Sciatic nerve (tissue), 2 donors: ENCODE measurements at regions not wholly inside any gene's neighbourhood (a gene's known extent, or its start where the extent isn't known, plus 50 kb on each side); places are given as distances from the start of the nearest gene placed in this dataset.
"Not testable (repeated sequence)": the region's sequence is repeated elsewhere in the genome, so short reads cannot be mapped to it uniquely, and the experiment has no call there.

Experiments
- ATAC-seq: fragments of 200-7000 bp; cut with Tn5 transposase; one replicate; pipeline ENCODE4 v1.9.1; 2020; ENCODE audit warnings: mild to moderate bottlenecking, moderate library complexity
- DNase-seq: peaks from one replicate; pipeline ENCODE4 v3.0.0-alpha.2; 2020; ENCODE audit warnings: low spot score
- intact Hi-C: fragments of 100-400 bp; cut with DNase I; formaldehyde crosslinking; loops from one replicate; pipeline ENCODE4 v1.14.2; 2022
- donor health status: DM: no; HTN: no; CAD: no.
- donor health status: DM: no; HTN: no; CAD: no.

DNA sequence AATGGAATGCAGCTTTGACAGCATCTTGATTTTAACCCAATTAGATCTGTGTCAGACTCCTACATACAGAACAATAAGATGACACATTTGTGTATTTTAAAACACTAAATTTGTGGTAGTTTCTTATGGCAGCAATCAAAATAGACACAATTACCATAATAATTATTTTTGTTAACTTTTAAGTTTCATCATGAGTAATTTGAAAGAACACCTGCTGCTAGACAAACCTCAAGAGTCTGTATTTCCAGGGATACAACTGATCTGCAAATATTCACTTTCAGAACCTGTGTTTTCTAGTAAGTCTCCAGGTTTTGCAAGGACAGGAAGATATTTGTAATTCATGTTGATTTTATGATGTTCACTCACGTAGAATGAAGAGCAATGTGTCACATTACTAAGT is 736.8 kb downstream of the DIPK2A start:
- intact Hi-C loops = no loop called here
- no peak for DNase-seq
- ATAC-seq = no peak

DNA sequence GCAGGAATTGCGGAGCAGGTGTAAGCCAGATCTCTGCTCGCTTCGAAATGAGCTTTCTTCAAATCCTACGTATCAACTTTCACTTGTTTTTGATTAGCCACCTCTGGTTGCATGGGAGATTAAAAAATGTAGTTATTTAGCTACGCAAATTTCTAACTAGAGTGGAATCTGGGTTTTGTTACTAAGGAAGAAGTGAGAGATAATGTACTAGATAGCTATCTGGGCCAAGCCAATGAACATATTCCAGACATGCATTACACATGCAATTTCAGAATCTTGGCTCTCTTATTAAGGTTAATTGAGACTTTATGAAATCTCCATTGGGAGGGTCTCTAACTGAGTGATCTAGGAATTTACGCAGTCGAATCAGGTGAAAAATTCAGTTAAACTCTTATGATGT is 765.7 kb downstream of the DIPK2A start:
- ATAC-seq (no peak), DNase-seq (no peak)
- intact Hi-C loops = no loop called here

DNA sequence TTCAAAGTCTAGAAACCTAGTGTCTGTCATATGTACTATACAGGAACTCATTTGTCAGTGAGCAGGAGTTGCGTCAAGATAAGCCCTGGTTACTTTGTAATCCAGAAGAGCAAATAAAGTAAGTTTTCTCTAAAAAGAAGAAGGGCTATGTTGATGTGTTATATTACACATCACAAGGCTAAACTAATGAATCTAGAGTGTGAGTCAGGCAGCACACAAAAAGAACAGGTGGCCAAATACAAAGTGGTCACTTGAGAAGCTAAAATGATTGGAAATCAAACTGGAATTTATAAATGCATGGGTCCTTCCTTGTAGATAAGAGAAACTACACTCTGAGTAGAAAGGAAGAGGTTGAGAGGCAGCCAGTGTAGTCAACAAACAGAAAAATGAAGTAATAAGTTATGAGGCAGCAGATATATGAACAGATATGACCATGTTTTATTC is 771.6 kb downstream of the DIPK2A start:
- ATAC-seq (no peak), DNase-seq (no peak)
- intact Hi-C loops = no loop called here

DNA sequence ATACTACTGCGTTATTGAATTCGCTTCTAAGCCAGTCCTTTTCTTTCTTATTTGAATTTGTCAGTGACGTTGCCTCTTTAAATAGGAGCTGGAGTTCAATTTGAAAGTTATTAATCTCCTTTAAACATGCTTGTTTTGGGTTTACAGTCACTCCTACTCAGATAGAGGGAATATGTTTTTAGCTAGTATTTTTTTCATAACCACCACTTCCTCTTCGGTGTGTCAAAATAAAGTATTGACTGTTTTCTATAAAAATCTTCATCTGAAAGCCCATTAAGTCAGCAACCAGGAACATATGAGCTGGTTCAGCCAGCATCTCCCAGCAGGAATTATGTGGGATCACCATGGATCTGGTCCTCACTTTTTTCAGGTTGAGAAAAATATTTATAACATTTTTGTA is 772.9 kb downstream of the DIPK2A start:
- ATAC-seq (no peak), DNase-seq (no peak)
- intact Hi-C loops = no loop called here

DNA sequence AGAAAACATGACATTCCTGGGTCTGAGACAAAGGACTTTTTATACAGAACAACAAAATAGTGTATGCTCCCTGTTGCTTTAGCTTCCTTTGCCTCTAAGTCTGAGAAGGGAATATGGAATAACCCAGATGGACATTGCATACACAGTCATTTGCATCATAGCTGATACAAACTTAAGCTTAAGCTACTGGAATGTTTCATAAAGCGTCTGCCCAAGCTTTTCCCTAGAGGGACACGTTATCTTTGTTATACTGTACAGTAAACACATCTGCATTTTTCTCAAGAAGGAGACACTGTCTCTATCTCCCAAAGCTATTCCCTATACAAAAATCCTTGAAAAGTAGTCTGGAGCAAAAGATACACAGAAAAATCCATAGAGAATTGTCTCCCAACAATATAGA is 775.0 kb downstream of the DIPK2A start:
- DNase-seq = no peak
- no peak for ATAC-seq
- intact Hi-C loops = no loop called here

DNA sequence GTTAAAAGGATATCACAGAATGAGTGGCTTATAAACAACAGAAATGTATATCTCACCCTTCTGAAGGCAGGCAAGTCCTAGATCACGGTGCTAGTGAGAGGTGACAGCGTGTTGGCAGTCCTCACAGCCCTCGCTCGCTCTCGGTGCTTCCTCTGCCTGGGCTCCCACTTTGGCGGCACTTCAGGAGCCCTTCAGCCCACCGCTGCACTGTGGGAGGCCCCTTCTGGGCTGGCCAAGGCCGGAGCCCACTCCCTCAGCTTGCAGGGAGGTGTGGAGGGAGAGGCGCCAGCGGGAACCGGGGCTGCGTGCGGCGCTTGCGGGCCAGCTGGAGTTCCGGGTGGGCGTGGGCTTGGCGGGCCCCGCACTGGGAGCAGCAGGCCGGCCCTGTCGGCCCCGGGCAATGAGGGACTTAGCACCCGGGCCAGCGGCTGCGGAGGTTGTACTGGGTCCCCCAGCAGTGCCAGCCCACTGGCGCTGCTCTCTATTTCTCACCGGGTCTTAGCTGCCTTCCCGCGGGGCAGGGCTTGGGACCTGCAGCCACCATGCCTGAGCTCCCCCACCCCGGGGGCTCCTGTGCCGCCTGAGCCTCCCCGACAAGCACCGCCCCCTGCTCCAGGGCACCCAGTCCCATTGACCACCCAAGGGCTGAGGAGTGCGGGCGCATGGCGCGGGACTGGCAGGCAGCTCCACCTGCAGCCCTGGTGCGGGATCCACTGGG is 778.1 kb downstream of the DIPK2A start:
- ATAC-seq, DNase-seq, intact Hi-C loops: not testable (repeated sequence)

DNA sequence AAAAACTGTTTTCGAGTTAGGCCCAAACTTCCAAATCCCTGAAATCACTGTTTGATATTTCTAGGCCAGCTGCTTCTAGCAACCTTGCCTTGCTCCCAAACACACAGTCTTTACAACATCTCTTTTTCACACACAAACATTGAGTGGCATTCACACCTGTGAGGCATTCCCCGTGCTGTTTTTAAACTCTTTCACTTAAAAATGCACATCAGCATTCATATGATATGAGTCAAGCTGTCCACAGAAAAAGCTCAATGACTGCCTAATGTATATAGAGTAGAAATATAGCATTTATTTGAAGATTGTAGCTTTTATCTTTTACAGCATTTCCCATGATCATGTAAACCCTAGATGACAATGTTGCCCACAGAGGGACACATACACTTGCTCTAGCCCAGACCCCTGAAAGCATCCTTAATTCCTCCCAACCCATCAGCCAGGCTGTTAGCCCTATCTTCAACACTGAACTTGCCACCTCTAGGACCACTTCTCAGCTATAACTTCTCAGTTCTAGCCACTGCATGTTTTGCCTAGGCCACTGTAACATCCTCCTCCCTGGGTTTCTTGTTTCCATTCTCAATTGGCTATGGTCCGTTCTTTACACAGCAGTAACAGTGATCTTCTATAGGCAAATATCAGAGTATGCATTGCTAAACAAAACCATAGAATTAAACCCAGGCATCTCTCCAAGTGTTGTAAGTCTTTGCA is 782.6 kb downstream of the DIPK2A start:
- ATAC-seq = no peak
- DNase-seq = no peak
- intact Hi-C loops = no loop called here

DNA sequence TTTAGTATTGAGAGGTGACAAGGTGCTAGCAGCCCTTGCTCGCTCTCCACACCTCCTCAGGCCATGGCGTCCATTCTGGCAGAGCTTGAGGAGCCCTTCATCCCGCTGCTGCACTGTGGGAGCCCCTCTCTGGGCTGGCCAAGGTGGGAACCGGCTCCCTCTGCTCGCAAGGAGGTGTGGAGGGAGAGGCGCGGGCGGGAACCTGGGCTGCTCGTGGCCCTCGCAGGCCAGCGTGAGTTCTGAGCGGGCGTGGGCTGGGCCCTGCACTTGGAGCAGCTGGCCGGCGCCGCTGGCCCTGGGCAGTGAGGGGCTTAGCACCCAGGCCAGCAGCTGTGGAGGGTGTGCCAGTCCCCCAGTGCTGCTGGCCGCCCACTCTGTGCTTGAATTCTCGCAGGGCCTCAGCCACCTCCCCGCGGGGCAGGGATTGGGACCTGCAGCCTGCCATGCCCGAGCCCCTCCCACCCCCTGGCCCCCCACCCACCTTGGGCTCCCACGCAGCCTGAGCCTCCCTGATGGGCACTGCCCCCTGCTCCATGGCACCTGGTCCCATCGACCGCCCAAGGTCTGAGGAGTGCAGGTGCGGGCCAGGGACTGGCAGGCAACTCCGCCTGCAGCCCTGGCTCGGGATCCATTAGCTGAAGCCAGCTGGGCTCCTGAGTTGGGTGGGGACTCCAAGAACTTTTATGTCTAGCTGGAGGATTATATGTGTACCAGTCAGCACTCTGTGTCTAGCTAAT is 785.2 kb downstream of the DIPK2A start:
- DNase-seq (no peak), ATAC-seq (no peak)
- intact Hi-C loops = no loop called here

DNA sequence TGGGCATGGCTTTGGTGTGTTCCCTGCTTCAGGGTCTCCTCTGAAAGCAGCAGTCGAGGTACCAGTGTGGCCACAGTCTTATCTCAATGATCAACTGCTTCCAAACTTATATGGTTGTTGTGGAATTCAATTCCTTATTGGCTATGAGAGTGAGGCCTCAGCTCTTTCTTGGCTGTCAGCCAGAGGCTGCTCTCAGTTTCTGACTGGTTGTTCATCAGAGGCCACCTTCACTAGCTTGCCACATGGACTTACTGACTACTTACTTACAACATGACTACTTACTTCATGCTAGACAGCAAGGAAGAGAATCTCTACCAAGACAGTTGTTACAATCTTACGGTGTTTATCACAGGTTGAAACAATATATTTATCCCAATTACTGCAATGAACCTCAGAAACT is 789.2 kb downstream of the DIPK2A start:
- intact Hi-C loops = no loop called here
- DNase-seq = no peak
- no peak for ATAC-seq

DNA sequence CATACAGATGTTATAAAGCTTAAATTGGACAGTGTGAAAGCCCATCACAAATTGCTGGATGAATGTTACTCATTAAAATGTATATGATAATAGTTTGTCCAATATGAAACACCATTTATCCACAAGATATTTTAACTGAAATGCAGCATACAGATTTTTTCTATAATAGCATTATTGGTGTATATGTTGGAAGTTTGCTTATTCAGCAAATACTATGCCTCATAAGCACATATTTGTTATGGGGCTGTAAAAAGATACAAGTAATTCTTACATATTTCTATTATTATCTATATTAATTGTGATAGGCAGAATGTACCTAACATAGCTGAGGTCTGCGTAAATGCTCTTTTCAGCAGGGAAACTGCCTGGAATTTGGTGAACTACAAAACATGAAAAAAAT is 790.5 kb downstream of the DIPK2A start:
- DNase-seq (no peak), ATAC-seq (no peak)
- intact Hi-C loops = no loop called here

DNA sequence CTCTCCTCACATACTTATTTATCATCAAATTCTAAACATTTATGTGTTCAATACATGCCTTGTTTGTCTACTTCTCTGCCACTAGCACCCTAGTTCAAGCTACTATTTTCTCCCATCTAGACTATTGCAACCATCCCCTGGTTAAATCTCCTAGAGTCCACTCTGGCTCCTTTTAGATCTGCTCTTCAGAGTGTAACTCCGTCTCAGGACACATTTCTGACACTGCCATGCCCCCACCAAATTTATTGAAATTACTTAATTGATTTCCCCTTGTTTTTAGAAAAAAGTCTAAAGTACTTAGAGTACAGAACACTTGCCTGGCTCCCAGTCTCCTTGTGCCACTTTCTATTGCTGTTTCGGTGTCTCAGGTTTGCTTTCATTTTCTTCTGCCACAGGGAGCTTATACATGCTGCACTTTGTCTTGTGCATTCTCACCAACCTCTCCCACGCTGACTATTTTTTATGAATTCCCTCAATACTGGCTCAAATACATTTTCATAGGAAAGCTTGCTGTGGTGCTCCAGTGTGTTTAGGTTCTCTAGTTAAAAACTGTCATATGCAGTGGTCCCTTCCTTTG is 792.3 kb downstream of the DIPK2A start:
- DNase-seq (no peak), ATAC-seq (no peak)
- intact Hi-C loops = no loop called here

DNA sequence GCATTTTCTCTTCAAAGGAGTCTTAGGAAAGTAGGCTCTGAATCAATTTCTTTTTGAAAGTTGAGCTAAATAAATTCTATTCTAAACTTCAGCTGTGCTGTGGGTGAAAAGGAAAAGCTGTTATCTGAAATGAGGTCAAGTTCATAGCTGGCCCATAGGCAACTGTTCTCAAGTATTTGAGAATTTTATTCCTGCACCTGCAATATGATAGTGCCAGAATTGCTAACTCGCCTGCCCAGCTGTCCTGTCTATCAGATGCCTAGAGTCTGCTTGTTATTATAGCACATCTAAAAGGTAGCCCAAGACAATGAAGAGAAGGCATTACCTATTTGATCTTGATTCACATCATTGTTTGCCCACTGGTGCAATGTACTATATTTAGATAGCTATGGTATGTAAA is 798.7 kb downstream of the DIPK2A start:
- no peak for ATAC-seq
- intact Hi-C loops = no loop called here
- DNase-seq = no peak

DNA sequence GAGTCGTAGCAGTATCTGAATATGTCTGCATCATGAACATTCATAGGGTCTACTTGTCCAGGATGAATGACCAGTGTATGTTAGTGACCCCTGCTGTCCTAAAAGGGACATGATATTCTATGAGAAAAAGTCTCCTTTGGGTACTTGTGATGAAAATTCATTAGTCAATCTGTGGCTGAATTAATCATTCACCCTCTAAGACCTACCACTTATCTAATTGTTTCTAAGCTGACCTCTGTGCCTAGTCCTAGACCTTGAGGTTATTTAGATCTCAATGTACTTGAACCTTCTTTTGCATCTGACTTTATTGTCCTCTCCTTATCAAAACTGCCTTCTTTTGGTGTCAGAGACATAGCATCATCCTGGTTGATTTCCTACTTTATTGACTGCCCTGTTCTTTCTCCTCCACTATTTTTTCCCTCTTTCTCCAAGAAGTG is 799.3 kb downstream of the DIPK2A start:
- intact Hi-C loops = no loop called here
- peak; percentile 60 for ATAC-seq
- no peak for DNase-seq

DNA sequence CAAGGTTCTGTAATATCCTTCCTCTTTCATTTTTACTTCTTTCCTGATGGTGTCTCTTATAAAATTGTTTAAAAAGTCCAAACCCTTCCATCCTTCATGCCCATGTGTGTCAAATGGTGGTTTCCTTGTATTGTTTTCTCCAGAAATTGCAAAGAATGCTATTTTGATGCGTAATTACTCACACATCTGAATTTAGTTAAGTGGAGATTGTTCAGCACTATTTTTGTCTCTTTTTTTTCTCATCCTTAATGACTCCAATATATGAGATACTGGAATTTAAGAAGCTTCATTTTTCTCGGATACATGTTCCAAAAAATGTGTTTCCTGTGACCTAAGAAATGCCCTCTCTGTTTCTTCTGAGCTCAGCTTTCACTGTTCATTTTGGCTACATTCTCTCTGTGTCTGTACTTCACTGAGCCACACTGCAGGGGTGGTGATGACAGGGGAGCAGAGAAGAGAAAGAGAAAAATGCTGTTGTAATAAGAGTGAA is 799.8 kb downstream of the DIPK2A start:
- ATAC-seq (peak; percentile 64), DNase-seq (no peak)
- intact Hi-C loops = no loop called here

DNA sequence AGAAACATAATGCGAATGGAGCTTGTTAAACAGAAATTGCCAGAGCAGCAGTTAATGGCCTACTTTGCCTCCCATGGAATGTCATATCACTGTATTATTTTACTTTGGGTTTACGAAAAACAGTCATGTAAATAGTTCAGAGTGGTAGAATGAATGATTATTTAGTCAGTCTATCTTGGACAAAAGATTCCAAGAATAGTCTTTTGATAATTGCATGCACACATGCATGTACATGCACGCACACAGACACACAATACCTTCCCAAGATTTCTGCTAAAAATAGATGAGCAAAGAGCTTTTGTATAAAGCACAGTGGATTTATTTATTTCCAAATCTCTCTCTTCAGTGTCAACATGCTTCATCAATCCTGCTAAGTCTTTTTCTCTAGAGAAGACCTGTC is 800.7 kb downstream of the DIPK2A start:
- intact Hi-C loops = no loop called here
- DNase-seq = no peak
- no peak for ATAC-seq

DNA sequence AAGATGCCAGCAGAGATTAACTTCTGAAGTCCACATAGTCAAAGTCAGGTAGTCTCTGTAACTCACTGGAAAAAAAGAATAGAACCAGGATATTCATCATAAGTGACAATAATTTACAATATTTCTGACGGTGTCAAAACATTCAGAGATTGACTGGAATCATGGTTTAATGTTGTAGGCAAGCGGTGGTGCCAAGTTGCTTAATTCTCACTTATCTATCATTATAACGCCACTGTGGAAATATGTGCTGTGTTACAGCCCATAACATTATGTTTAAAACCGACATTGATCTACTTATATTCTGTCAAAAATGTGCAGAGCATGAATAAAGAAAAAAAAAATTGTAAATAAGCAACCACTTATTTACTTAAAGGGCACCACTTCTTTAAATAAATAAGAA is 801.7 kb downstream of the DIPK2A start:
- intact Hi-C loops = no loop called here
- ATAC-seq (no peak), DNase-seq (no peak)

DNA sequence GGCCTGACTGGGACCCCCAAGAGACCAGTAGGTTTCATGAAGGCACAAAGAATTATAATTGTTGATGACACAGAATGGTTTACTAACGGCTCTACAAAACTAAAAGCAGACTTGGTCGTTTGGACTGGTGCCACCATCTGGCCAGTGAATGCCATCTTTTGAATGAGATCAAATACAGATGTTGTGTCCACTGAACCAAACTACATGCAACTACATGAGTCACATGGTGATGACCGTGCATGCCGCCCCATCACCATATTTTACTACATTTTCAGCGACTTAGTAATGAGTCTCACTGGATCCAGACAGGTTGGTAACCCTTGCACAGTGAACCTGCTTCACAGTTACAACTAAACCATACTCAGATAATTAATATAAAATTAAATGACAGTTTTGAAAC is 803.3 kb downstream of the DIPK2A start:
- intact Hi-C loops = no loop called here

DNA sequence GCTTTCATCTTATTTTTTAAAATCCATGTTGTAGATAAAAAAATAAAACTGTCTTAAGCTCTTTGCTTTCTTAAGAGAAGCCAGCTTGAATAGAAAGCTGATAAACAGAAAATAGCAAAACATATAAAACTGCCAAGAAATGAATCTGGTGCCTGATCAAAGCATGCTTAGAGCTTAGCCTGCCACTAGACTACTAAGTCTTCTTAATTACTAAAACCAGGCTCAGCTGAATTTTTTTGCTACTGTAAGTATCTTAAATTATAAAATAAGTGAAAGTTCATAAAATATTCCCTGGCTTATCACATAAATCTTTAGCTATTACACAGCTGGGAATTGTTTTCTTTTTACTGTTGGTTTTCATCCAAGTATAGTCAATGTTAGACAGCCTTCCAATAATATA is 803.9 kb downstream of the DIPK2A start:
- no peak for ATAC-seq
- intact Hi-C loops = no loop called here
- no peak for DNase-seq

More for the DNA sequence above, 803.3 kb downstream of the DIPK2A start:
- ATAC-seq = no peak
- DNase-seq = no peak

DNA sequence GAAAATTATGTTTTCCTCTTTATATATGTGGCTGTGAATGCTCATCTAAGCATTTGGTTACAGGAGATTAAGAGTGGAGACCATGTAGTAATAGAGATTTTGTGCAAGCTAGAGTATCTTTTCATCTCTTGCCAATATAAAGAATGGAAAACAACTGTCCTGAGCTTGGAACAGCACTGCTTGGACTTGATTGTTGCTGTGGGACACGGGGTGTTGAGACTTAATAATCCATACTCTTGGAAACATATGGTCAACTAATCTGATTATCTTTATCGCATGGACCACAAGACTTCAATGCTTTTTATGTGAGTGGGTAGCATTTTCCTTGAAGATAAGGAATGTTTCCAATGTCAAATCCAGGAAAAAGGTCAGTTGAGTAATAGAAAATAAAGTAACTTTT is 806.3 kb downstream of the DIPK2A start:
- intact Hi-C loops = no loop called here
- DNase-seq (no peak), ATAC-seq (no peak)

DNA sequence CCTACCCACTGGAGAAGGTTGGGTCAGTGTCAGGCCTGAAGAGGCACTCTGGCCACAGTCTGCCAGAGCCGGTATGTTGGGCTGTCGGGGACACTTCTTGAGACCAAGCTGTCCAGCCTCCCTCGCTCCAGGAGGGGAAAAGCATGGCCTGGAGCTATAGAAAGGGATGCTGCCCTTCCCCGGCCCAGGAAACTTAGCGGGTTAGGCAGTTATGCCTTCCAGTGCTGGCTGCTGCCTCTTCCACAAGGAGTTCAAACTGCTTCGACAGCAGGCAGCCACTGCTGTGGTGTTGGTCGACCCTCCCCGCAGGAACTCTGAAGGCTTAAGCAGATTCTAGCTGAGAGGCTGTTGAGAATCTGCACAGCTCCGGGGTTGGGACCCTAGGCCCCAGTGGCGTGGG is 819.4 kb downstream of the DIPK2A start:
- DNase-seq (no peak), ATAC-seq (no peak)
- intact Hi-C loops = no loop called here
